H1 (cell line): ENCODE measurements at regions not wholly inside any gene's neighbourhood (a gene's known extent, or its start where the extent isn't known, plus 50 kb on each side); places are given as distances from the start of the nearest gene placed in this dataset.

Experiments used
- CHD1 ChIP-seq: IDR thresholded peaks from 2 replicates; pipeline ENCODE4 v1.6.1; 2012; ENCODE audit warnings: low read depth, low read length, improper control_type of control experiment
- CHD2 ChIP-seq: IDR thresholded peaks from 2 replicates; pipeline ENCODE4 v1.6.1; 2012; ENCODE audit warnings: low read length, improper control_type of control experiment
- CTCF ChIP-seq, 3 experiments: IDR thresholded peaks; 1 replicate in 2 of 3; 2 replicates in 1 of 3; pipeline versions ENCODE4 v1.5.1 to v1.6.1; 2011; ENCODE audit warnings: low read length in 3 of 3, mild to moderate bottlenecking in 3 of 3, inconsistent platforms in 2 of 3, low read depth in 1 of 3, moderate library complexity in 1 of 3; ENCODE audit not compliant: insufficient read depth in 1 of 3; ENCODE audit errors: control extremely low read depth in 1 of 3
- EP300 ChIP-seq, 2 experiments: IDR thresholded peaks; 1 replicate in 1 of 2; 2 replicates in 1 of 2; pipeline ENCODE4 v1.6.1; 2011 to 2012; ENCODE audit warnings: low read depth in 2 of 2, low read length in 2 of 2, mild to moderate bottlenecking in 2 of 2, borderline replicate concordance in 1 of 2, inconsistent platforms in 1 of 2, moderate library complexity in 1 of 2
- EZH2 ChIP-seq: fragments of 200-600 bp; sonication (generic); IDR thresholded peaks from 2 replicates; pipeline ENCODE4 v1.7.1; 2012; ENCODE audit warnings: low read depth, mild to moderate bottlenecking, moderate library complexity, low read length, inconsistent platforms; ENCODE audit not compliant: severe bottlenecking
- GABPA ChIP-seq: IDR thresholded peaks from 2 replicates; pipeline ENCODE4 v1.6.1; 2011; ENCODE audit warnings: mild to moderate bottlenecking, low read length, moderate library complexity, borderline replicate concordance; ENCODE audit not compliant: insufficient read depth
- RAD21 ChIP-seq, 2 experiments: IDR thresholded peaks in 1 of 2; conservative IDR thresholded peaks in 1 of 2; 2 replicates each; pipeline ENCODE4 v1.6.1; 2011; ENCODE audit warnings: low read depth in 2 of 2, low read length in 2 of 2, improper control_type of control experiment in 1 of 2, inconsistent platforms in 1 of 2, mild to moderate bottlenecking in 1 of 2, moderate library complexity in 1 of 2
- TF ChIP-seq, protein P1 (sequence below): IDR thresholded peaks from 2 replicates; pipeline ENCODE4 v1.6.1; 2011; ENCODE audit warnings: low read length, improper control_type of control experiment

- TF ChIP-seq EZH2 (no peak), CHD1 (no peak), RAD21 (IDR thresholded peaks at IDR 0.05 in 1 of 2, conservative IDR thresholded peaks at IDR 0.05 in 1 of 2; ENCODE audit: low read depth in 2 of 2, low read length in 2 of 2) (no peak), GABPA (no peak), CTCF (IDR thresholded peaks at IDR 0.05; ENCODE audit: control extremely low read depth in 1 of 3, insufficient read depth in 1 of 3, low read depth in 1 of 3, low read length in 3 of 3) (no peak), CHD2 (no peak), EP300 (IDR thresholded peaks at IDR 0.05; ENCODE audit: borderline replicate concordance in 1 of 2, low read depth in 2 of 2, low read length in 2 of 2) (no peak)
- TF ChIP-seq, protein P1, sequence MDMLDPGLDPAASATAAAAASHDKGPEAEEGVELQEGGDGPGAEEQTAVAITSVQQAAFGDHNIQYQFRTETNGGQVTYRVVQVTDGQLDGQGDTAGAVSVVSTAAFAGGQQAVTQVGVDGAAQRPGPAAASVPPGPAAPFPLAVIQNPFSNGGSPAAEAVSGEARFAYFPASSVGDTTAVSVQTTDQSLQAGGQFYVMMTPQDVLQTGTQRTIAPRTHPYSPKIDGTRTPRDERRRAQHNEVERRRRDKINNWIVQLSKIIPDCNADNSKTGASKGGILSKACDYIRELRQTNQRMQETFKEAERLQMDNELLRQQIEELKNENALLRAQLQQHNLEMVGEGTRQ = no peak
Measured at GRCh38 chr19:28898249-28898648, 314.7 kb downstream of the UQCRFS1 start.
